HEK293T (cell line): ENCODE measurements at regions not wholly inside any gene's neighbourhood (a gene's known extent, or its start where the extent isn't known, plus 50 kb on each side); places are given as distances from the start of the nearest gene placed in this dataset.

Experiments
- CTCF ChIA-PET: fragments of 350-600 bp; formaldehyde crosslinking; extraction: SDS; loops from one replicate; lab custom pipeline; 2021; ENCODE audit warnings: antibody characterized with exemption, inconsistent platforms; lab: Yijun Ruan, JAX
- POLR2A ChIA-PET: fragments of 350-600 bp; formaldehyde crosslinking; extraction: SDS; loops from one replicate; lab custom pipeline; 2020; ENCODE audit warnings: antibody characterized with exemption, inconsistent platforms; lab: Yijun Ruan, JAX
- DNase-seq: peaks from one replicate; pipeline ENCODE4 v3.0.0; 2012; ENCODE audit warnings: mixed read lengths; ENCODE audit errors: extremely low spot score
- ARNT ChIP-seq: fragments of 450-650 bp; IDR thresholded peaks from 2 replicates; pipeline ENCODE4 v1.6.1; 2017; ENCODE audit warnings: mild to moderate bottlenecking
- BHLHE40 ChIP-seq: fragments of 450-650 bp; IDR thresholded peaks from 2 replicates; pipeline ENCODE4 v1.6.1; 2016; ENCODE audit warnings: mild to moderate bottlenecking, moderate library complexity, borderline replicate concordance
- CTBP1 ChIP-seq: fragments of 450-650 bp; IDR thresholded peaks from 2 replicates; pipeline ENCODE4 v1.6.1; 2016; ENCODE audit warnings: borderline replicate concordance
- ELF4 ChIP-seq: fragments of 450-650 bp; IDR thresholded peaks from 2 replicates; pipeline ENCODE4 v1.6.1; 2017; ENCODE audit warnings: antibody characterized with exemption
- FOXA1 ChIP-seq: fragments of 450-650 bp; IDR thresholded peaks from 2 replicates; pipeline ENCODE4 v1.6.1; 2016; ENCODE audit warnings: mild to moderate bottlenecking
- FOXK2 ChIP-seq: fragments of 450-650 bp; IDR thresholded peaks from 2 replicates; pipeline ENCODE4 v1.6.1; 2016; ENCODE audit warnings: mild to moderate bottlenecking
- FOXM1 ChIP-seq: fragments of 450-650 bp; IDR thresholded peaks from 2 replicates; pipeline ENCODE4 v1.6.1; 2017; ENCODE audit warnings: mild to moderate bottlenecking, borderline replicate concordance
- HDGF ChIP-seq: fragments of 450-650 bp; IDR thresholded peaks from 2 replicates; pipeline ENCODE4 v1.6.1; 2017; ENCODE audit warnings: antibody characterized with exemption, borderline replicate concordance
- L3MBTL2 ChIP-seq: fragments of 450-650 bp; conservative IDR thresholded peaks from 2 replicates; pipeline ENCODE4 v1.6.1; 2016; ENCODE audit warnings: mild to moderate bottlenecking
- LEF1 ChIP-seq: fragments of 450-650 bp; IDR thresholded peaks from 2 replicates; pipeline ENCODE4 v1.6.1; 2017; ENCODE audit warnings: mild to moderate bottlenecking, borderline replicate concordance
- NFRKB ChIP-seq: fragments of 450-650 bp; IDR thresholded peaks from 2 replicates; pipeline ENCODE4 v1.6.1; 2016; ENCODE audit warnings: mild to moderate bottlenecking, moderate library complexity
- SP1 ChIP-seq: fragments of 450-650 bp; IDR thresholded peaks from 2 replicates; pipeline ENCODE4 v1.6.1; 2017
- SUZ12 ChIP-seq: fragments of 450-650 bp; IDR thresholded peaks from 2 replicates; pipeline ENCODE4 v1.6.1; 2016; ENCODE audit warnings: mild to moderate bottlenecking
- TARDBP ChIP-seq: fragments of 450-650 bp; IDR thresholded peaks from 2 replicates; pipeline ENCODE4 v1.6.1; 2016
- ZNF384 ChIP-seq: fragments of 450-650 bp; IDR thresholded peaks from 2 replicates; pipeline ENCODE4 v1.6.1; 2016
- TF ChIP-seq, protein P1 (sequence below): fragments of 450-650 bp; IDR thresholded peaks from 2 replicates; pipeline ENCODE4 v1.6.1; 2016

DNA sequence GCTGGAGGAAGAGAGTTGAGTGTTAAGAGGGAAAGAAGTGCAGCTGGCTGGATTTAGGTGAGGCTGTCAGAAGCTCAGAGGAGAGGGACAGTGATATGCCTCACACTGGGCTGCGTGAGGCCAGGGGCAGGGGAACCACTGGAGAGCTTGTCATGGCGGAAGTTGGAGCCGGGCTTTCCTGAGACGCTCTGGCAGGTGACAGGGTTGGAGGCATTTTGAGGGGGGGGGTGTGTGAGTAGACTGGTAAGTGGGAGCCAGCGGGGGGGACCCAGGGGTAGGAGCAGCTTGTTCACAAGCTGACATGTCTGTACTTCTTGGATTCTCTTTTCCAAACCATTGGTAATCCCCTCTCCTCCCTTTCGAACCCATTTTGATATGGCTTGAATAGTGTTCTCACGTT, 331.5 kb upstream of the RGMA start:
- POLR2A ChIA-PET, result no interaction called here

DNA sequence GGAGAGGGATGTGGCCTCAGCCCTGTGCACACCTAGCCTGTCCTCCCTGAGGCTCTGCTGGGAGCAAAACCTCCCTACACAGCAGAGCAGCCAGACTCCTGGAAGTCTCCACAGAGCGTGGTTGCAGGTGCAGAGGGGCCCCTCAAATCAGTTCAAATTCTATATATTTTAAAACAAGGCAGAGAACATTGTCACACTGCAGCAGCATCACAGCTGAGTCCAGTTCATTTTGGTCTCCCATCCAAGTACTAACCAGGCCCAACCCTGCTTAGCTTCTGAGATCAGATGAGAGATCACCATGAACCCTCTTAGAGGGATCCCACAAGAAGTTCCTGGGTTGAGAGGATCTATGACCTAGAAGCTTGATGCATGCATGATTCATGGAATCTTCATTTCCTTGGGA, 331.0 kb upstream of the RGMA start:
- no peak for DNase-seq
- CTCF ChIA-PET, result no interaction called here
- POLR2A ChIA-PET, result no interaction called here
- TF ChIP-seq TARDBP (no peak), ELF4 (no peak), ARNT (no peak), FOXK2 (no peak), SP1 (no peak)

More for the DNA sequence above, 331.5 kb upstream of the RGMA start:
- CTCF ChIA-PET, result interaction anchor here (0.6 kb wide), 1 partner anchor 526 kb away, joined by 3 read pairs; no protein-coding TSS in a partner anchor
- TF ChIP-seq, protein P1, sequence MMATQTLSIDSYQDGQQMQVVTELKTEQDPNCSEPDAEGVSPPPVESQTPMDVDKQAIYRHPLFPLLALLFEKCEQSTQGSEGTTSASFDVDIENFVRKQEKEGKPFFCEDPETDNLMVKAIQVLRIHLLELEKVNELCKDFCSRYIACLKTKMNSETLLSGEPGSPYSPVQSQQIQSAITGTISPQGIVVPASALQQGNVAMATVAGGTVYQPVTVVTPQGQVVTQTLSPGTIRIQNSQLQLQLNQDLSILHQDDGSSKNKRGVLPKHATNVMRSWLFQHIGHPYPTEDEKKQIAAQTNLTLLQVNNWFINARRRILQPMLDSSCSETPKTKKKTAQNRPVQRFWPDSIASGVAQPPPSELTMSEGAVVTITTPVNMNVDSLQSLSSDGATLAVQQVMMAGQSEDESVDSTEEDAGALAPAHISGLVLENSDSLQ, result no peak
- TF ChIP-seq HDGF, result no peak
- TF ChIP-seq FOXK2, result no peak
- no peak for TF ChIP-seq TARDBP
- no peak for TF ChIP-seq SP1
- no peak for TF ChIP-seq SUZ12
- TF ChIP-seq ZNF384, result no peak
- TF ChIP-seq CTBP1, result no peak
- TF ChIP-seq LEF1, result no peak
- no peak for TF ChIP-seq ELF4
- no peak for TF ChIP-seq L3MBTL2
- TF ChIP-seq NFRKB, result no peak
- no peak for TF ChIP-seq FOXA1
- no peak for TF ChIP-seq ARNT
- TF ChIP-seq BHLHE40, result no peak
- TF ChIP-seq FOXM1, result no peak
- no peak for DNase-seq

DNA sequence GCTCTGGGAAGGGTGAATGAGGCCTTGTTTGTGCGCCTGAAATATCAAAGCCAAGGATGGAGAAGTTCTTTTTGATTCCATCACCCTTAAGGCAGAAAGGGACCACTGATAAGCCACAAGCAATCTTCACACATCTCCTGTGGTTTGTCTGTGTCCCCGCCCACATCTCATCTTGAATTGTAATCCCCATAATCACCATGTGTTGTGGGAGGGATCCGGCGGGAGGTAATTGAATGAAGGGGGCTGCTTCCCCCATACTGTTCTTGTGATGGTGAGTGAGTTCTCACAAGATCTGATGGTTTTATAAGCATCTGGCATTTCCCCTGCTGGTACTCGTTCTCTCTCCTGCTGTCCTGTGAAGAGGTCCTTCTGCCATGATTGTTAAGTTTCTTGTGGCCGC, 329.6 kb upstream of the RGMA start:
- CTCF ChIA-PET, result no interaction called here
- no peak for TF ChIP-seq L3MBTL2
- no peak for TF ChIP-seq ZNF384
- TF ChIP-seq LEF1, result no peak
- TF ChIP-seq TARDBP, result no peak
- TF ChIP-seq BHLHE40, result no peak
- no peak for TF ChIP-seq HDGF
- TF ChIP-seq, protein P1, result no peak
- no peak for TF ChIP-seq ELF4
- TF ChIP-seq CTBP1, result no peak
- no peak for TF ChIP-seq FOXA1
- TF ChIP-seq SUZ12, result no peak
- no peak for TF ChIP-seq ARNT
- TF ChIP-seq FOXM1, result no peak
- TF ChIP-seq SP1, result no peak
- TF ChIP-seq FOXK2, result no peak
- DNase-seq, result no peak
- POLR2A ChIA-PET, result no interaction called here

DNA sequence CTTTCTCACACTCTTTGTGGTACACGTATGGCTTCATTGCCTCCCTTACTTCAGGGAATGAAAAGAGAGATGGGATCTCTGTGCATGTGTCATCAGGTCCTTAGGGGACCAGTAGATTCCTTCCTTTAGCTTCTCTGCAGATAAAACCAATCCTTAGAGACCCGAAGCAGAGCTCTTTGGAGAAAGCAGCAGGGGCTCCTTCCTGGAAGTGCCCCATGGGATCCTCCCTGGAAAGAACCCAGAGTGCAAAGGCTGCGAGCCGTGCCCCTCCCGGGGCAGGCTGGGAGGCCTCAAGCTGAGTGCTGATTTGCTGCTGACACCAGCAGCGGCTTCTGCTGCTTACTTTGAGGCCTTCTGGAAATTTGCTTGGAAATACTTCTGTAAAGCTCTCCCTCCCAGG, 328.6 kb upstream of the RGMA start:
- no peak for DNase-seq
- POLR2A ChIA-PET, result no interaction called here
- no peak for TF ChIP-seq BHLHE40
- TF ChIP-seq L3MBTL2, result no peak
- TF ChIP-seq LEF1, result no peak
- no peak for TF ChIP-seq FOXA1
- TF ChIP-seq FOXK2, result no peak
- no peak for TF ChIP-seq CTBP1
- TF ChIP-seq NFRKB, result no peak
- TF ChIP-seq SUZ12, result no peak
- TF ChIP-seq ARNT, result no peak
- TF ChIP-seq, protein P1, result no peak
- TF ChIP-seq HDGF, result no peak
- TF ChIP-seq FOXM1, result no peak
- no peak for TF ChIP-seq SP1
- no peak for TF ChIP-seq ZNF384
- TF ChIP-seq ELF4, result no peak
- CTCF ChIA-PET, result no interaction called here

DNA sequence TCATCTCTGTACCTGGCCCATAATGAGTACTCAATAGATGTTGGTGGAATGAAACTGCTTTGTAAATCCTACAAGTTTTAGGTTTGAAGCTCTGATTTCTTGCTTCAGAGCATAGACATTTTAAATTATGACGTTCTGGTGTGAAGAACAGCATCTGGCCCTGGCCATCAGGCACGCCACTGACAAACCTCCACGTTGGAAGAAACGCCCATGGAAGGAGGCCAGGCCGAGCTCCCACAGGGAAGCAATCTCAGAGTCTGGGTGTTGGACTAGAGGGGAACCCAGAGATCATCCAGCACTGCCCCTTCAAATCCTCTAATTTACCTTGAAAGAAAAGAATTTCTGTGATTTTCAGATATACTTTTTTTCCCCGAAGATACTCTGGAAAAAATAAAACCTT, 328.1 kb upstream of the RGMA start:
- POLR2A ChIA-PET, result no interaction called here
- TF ChIP-seq HDGF, result no peak
- TF ChIP-seq, protein P1, result no peak
- TF ChIP-seq FOXM1, result no peak
- no peak for TF ChIP-seq SP1
- no peak for TF ChIP-seq FOXA1
- TF ChIP-seq ZNF384, result no peak
- TF ChIP-seq CTBP1, result no peak
- no peak for TF ChIP-seq ELF4
- no peak for TF ChIP-seq BHLHE40
- no peak for TF ChIP-seq LEF1
- TF ChIP-seq TARDBP, result no peak
- no peak for TF ChIP-seq L3MBTL2
- no peak for TF ChIP-seq SUZ12
- TF ChIP-seq ARNT, result no peak
- CTCF ChIA-PET, result no interaction called here
- DNase-seq, result no peak

DNA sequence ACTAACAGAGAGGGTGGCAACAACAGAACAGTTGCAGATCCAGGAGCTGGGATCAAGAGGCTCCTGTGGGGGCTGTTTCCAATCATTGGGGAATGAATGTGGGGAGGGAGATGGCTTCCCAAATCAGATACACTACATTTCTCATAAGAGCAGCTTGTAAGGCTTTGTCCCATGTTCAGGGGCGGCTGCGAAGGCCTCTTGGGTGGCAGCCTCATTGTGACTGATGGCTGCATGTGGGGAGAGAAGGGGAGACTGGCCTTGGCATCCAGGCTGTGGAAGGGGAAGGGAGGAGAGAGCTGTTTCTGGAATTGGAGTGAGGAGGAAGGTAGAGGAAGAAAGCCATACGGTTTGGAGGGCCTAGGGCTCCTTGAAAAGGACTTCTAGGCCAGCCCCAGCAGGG, 326.6 kb upstream of the RGMA start:
- POLR2A ChIA-PET, result no interaction called here
- DNase-seq, result no peak
- TF ChIP-seq FOXA1, result no peak
- TF ChIP-seq NFRKB, result no peak
- TF ChIP-seq ELF4, result no peak
- no peak for TF ChIP-seq TARDBP
- TF ChIP-seq, protein P1, result no peak
- CTCF ChIA-PET, result no interaction called here
